ENCODE measurements at regions not wholly inside any gene's neighbourhood (a gene's known extent, or its start where the extent isn't known, plus 50 kb on each side); places are given as distances from the start of the nearest gene placed in this dataset.
A peak's percentile ranks its signal among the peaks of the same experiment; 100 is the strongest.

DNA sequence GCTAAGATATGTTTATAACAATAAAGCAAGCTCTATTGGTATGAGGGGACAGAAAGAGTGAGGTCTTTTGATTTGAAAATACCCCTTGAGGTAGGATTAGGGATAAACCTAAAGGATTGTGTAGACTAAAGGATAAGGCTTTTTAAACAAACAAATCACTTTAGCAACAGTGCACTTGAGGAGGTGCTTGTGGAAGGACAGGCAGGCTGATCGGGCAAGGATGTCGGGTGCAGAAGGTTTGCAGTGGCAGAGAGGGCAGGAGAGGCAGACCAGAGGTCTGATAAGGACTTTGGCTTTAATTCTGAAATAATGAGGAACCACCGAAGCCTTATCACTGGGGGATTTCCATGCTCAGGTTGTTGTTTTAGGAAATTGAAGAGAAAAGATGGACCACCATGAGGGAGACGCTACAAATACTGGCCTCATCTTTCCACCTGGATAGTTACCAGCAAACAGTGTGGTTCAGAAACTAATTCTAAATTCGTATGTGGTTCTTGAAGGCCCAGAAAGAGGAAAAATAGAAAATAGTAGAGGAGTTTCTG, 119.5 kb upstream of the KLF6 start:
- peak; percentile 9 for DNase-seq

DNA sequence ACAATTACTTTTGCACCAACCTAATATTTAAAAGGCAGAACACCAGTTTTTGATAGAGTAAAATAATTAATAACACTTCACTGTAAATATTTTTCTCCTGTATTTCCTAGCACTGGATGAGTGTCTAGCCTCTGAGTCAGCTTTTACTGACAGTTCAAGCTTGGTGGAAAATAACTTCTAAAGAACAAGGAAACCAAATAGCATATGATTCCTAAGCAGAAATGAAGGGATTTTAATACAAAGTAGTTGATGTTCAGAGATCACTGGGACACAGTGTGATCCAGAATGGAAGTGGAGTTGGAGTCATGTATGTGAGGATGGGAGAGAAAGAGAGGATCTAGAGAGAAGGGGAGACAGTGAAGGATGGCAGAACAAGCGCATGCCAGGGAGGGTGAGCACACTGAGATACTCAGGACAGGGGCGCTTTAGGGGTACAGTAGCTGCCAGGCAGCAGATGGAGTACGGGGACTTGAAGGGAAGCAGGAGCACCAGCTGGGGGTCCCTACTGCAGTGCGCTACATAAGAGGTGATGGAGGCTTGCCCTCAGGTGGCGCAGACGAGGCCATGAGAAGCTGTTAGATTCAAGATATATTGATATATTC, 117.9 kb upstream of the KLF6 start:
- DNase-seq, result no peak

DNA sequence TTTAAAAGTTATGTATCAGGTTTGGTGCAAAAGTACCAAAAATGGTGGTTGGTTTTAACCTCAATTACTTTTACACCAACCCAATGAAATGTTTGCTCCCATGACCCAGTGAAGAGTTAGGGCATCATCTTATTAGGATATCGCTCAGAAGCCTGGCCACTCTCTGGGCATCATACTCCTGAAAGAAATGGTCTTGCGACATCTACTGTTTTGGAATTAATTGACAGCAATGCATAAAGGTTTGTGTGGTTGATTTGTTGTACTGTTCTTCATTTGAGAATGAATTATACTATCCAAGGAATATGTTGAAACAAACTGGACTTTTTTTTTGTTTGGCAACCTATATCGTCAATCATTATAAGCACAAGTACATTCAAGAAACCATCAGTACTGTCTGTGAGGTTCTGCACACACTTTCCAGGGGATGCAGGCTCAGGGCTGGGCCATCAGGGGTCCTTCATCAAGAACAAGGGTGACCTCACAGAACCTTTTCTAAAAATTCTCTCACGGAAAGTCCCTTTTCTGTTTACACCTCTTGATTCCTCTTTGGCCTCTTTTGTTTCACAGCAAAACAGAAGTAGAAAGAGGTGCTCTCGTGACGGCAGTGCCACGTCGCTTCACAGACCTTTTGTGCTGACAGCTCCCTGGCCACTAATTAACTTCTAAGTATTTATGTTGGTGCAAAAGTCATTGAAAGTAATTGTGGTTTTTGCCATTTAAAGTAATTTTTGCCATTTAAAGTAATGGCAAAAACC, 117.2 kb upstream of the KLF6 start:
- DNase-seq, result peak; percentile 81

DNA sequence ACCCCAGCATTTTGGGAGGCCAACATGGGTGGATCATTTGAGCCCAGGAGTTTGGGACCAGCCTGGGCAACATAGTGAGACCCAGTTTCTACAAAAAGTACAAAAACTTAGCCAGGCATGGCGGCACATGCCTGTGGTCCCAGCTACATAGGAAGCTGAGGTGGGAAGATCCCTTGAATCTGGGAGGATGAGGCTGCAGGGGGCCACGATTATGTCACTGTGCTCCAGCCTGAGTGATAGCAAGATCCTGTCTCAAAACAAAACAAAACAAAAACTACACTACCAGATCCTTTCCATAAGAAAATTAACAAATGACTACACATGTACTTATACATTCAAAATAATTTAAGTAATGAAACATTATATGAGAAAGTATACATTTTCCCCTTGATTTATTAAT, 116.4 kb upstream of the KLF6 start:
- DNase-seq, result no peak

DNA sequence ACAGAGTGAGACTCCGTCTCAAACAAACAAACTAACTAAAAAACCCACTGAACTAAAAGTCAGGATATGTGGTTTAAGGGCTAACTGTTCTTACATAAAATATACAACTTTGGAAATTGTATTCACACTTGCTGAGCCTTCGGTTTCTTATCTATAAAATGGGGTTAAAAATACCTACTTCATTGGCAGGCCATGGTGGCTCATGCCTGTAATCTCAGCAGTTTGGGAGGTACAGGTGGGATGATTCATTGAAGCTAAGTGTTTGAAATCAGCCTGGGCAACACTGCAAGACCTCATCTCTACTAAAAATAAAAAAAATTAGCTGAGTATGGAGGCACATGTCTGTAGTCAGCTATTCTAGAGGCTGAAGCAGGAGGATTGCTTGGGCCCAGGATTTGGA, 115.4 kb upstream of the KLF6 start:
- DNase-seq, result no peak

DNA sequence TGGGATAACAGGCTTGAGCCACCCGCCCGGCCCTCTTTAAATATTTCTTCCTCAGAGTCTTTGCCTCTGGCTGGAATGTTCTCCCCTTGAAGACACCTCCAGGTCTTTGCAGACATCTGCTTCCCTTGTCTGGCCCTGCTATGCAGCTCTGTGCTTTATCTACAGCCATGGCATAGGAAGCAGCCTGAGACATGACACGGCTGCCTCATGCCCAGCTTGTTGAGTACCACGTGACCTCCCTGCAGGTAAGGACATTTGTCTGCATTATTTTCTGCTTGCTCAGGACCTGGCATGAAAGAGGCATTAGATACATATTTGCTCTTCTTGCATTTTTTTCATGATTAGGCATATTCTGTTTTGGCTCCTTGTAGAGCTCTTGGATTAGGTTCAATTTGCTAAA, 113.8 kb upstream of the KLF6 start:
- DNase-seq, result no peak

DNA sequence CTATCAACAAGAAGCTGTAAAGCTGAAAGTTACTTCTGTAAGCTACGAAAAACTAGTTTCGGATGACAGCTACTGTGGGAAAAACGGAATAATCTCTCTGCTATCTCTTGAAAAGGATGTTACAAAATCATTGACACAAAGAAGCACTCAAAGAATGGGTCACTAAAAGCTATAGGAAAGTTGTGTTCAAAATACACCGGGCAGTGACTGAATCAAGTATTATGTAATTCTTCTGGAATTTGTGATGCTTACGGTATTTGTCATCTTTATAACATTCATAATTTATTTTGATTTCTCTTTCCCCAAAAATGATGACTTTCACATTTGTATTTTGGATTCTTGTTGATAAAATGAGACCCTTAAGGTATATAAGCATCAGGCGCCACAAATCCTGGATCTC, 112.1 kb upstream of the KLF6 start:
- no peak for DNase-seq

DNA sequence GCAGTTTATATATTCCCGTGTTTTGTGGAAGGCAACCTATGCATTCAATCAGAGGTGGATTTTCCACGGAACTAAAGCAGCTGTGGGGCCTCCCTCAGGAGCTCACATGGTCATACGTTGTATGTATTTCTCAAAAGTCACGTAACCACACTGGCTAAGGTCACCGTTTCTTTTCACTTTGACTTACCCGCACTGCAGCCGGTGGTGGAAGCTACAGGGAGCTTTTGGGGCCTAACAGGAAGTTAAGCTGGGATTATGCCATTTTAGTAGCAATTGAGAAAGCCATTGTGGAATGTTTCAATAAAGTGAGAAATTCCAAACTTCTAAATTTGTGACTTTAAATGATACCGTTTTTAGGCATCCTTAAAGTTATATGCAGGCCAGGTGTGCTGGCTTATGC, 111.2 kb upstream of the KLF6 start:
- DNase-seq, result no peak

DNA sequence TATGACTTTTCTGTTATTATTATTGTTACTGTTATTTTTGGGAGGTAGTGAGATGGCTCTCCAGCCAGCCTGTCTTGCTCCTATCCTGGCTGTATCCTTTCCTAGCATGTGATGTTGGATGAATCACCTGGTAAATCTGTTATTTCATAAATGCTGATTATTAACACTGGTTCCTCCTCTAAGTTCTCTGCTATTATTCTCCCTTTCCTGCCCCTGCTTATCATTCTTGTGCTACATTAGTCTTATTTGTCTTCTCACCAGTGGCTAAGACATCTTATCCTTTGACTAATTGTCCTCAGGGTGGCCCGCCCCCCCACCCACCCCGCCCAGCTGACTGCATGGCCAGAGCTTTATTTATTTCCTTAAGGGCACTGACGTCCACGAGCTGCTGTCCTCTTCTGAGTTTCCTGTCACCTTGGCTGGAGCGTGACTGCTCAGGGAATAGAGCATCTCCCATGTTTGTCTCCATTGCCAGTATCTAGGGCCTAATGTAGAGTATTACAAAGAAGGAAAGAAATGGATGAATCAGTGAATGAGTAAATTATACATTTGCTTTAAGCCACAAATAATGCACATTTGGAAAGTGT, 110.1 kb upstream of the KLF6 start:
- no peak for DNase-seq

DNA sequence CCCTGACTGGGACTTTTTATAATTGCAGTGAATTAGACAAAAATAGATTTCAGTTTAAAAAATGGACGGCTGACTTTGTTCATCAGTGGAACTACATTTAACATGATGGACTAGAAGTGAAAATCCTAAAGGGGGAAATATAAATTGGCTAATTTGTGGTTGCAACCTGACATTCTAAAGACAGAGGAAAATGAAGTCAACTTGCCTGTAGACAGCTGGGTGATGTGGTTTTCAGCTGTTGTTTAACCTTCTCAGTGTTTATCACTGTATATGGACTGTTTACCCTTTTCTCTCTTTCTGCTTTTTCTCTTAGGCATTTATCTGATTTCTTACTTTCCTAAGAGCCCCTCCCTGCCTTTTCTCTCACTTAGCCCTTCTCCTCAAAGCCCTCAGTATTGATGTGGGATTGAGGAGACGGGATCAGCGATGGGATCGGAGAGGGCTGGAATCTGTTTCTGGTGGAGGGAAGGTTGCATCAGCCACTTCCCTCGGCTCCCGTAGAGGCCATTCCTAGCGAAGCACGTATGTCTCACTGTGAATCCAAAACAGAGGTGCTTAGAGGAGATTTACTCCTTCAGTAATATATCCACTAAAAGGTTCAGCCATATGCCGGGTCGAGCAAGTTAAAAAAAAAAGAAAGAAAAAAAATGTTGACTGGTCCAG, 109.0 kb upstream of the KLF6 start:
- no peak for DNase-seq

DNA sequence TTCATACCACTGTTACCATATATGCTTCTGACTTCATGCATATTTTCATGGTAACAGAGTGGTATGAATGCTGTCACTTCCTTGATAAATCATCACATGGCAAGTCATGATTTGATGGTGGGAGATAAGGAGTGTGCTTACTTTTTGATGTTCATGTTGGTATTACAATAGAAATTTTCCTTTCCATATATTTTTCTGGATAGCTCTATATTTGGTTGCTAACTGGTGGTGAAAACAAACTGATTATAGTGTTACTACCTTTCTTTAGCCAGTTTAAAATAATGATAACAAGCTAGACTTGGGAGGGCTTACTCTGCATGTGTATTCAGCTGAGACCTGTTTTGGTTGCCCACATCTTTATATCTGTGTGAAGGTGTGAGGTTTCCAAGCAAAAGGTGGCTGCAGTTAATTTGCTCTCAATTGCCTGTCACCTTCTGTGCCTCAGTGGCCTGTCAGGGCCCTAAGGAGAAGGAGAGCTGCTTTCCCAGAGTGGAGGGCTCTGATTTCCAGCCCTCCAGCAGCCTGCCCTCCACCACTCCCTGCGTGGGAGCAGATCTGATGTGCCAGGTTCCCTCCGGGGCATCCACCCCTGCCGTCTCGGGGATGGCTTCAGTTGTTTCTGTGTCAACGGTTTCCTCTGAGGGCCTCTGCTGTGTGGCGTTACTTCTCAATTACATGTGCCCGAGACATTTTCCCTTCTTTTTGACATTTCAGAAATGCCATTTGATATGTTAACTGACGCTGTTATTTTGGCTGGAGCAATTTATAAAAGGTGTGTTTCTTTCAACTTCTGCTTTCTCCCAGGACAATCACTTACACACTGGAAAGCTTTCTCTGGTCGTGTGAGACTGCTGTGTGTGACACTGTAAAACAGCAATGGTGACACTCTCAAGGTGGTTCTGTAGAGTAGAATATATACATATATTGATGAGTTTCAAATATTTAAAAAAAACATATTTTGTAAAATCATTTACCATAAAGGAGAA, 107.7 kb upstream of the KLF6 start:
- DNase-seq, result no peak

DNA sequence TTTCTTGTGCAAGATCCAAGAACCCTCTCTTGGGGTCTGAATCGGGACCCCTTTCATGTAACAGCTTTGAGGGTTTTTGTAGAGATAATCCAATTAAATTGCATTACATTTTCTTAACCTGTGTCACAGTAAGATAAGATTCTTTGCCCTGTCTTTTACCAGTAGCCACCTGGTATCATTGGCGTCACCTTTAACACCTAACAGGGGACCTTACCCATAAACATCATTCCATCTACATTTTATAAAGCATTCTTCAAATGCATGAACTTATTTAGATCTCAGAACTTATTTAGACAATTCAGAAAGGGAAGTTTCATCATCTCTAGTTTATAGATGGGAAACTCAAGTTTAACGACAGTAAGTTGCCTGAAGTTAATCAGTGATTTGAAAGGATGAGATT, 106.4 kb upstream of the KLF6 start:
- no peak for DNase-seq

DNA sequence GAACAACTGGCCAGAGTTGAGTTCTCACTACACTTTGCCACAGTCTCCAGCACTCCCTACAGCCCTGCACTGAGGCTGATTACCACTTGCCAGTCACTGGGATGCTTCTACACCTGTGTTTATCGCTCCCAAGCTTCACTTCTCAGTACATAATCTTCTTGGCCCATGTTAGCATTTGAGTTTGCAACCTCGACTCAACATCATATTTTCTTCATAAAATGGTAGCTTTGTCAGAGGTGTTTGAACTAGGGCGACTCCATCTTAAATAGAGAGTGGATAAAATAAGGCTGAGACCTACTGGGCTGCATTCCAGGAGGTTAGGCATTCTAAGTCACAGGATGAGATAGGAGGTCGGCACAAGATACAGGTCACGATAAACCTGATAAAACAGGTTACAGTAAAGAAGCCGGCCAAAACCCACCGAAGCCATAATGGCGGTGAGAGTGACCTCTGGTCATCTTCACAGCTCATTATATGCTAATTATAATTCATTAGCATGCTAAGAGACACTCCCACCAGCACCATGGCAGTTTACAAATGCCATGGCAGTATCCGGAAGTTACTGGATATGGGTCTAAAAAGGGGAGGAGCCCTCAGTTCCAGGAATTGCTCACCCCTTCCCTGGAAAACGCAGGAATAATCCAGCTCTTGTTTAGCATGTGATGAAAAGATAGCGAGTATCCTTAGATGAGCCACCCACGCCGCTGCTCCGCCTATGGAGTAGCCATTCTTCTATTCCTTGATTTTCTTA, 105.8 kb upstream of the KLF6 start:
- no peak for DNase-seq

DNA sequence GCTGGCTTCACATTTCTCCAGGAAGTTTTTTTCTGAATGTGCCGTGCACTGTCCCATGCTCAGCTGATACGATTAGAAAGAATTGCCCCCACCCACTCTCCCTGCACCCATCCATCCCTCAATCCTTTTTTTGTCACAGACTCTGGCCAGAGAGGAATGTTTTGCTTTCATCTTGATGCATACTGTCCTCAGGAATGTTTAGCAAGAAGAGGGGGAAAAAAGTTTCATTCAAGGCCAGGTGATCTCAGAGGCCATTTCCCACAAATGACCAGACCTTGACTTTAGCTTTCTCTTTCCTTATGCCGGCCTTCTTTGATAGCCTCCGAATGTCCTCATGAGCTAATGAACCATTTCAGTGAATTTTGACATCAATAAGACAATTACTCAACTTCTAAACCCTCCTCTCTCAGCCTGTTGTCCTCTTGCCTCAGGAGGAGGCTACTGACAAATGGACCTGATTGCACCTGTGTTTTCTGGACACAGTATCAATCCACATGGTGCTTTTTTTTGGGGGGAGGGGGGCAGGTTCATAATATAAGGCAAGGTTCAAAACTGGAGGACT, 105.0 kb upstream of the KLF6 start:
- no peak for DNase-seq

DNA sequence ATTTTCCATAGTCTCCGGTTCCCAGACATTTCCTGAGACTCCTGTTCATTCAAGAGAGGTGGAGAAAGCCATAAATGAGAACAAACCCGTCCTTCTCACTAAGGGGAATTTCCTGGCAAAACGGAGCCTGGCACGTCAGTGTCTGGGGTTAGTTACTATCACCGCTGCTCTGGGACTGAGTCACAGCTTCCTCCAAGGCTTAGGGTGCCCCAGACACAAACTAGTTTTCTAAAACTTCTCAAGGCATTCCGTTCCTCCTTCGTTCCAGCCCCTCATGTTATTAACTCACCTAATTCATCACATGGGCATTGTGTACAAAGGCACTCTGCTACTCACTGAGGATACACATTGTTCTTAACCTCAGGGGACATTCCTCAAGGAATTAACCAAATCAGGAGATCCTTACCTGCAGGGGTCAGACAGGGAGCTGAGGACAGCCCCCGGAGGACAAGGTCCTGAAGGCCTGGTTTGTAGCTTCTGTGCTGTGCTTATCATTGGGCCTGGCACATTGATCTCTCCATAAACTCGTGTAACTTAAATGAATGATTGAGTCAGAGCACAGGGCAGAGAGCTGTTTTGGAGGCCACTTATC, 103.0 kb upstream of the KLF6 start:
- DNase-seq, result peak; percentile 77

DNA sequence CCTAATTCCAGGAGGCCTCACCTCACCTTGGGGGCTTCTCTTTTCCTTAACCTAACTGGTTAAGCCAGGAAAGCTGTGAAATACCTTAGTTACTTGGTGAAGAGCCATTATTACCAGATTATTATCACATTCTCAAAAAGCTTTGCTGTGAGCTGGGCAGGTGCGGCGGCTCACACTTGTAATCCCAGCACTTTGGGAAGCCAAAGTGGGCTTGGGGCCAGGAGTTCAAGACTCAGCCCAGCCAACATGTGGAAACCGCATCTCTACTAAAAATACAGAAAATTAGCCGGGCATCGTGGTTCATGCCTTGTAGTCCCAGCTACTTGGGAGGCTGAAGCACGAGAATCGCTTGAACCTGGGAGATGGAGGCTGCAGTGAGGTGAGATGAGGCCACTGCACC, 102.4 kb upstream of the KLF6 start:
- DNase-seq, result no peak

DNA sequence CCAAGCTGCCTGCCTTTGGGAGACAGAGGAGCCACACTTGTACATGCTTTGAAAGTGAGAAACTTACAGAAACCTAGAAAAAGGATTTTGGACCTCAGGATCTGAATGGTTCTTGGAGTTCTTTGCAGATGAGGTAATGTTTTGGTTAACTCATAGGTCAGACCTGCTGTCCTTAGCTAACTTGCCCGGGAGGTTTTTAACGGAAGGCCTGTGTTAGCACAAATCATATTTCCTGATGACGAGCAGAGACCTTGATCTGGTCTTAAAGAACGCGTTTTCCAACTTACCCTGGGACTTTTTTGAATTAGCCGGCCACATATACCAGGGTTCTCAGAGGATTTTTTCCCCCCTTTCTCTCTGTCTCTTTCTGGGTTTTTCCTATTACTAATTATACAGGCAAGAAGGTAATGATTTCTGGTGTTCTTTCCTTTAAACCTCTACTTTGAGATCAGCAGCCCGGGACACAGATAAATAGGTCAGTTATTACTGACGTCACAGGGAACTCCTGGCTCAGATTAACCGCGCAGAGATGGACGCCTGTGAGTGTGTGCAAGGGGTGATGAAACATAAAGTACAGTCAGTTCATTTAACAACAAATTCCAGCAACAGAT, 101.7 kb upstream of the KLF6 start:
- no peak for DNase-seq

DNA sequence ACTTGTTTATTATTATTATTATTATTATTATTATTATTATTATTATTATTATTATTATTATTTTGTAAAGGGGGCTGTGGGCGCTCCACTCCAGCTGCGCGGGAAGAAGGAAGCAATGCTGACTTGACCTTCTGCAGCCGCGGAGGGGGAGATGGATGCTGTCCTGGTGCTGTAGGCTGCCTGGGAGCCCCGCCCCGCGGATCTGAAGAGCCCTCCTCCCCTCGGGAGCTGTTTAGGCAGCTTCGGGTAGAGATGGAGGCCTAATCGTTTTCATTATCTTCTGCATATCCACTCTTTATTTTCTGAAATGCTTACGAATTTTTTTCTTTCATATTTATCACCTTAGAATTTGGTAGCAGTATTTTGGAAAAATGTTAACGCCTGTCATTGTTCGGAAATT, 101.2 kb upstream of the KLF6 start:
- DNase-seq, result no peak

DNA sequence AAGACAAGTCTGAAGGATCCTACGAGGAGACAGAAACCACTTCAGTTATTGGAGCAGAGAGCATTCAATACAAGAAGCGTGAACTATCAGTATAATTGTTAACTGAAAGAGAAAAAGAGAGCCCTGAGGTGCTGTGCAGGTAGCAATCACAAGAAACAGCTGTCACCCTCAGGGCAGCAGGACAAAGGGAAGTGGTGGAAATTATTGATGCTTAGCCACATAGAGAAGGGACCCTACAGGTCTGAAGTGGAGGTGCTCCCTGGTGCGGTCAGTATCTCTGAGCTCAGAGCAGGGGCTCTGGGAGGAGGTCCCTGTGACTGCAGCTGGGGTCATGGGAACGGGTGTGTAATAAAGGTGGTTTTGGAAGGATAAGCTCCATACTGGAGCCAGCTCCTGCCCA, 97.8 kb upstream of the KLF6 start:
- DNase-seq, result no peak

DNA sequence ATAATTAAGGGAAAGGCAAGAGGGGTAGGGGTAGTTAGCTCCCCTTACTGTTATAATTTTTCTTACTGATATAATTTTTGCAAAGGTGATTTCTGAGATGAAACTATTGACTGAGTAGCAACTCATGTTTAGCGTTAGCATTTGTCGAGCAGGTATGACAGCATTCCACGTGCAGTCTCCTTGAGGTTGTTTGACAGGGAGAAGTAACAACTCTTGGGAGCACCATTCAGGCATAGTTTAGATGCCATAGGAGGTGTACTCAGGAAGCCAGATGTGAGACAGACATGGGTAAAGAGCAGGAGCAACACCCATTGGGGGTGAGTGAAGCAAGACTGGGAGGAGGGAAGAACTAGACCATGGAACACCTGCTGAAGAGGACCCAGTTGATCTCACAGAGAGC, 96.6 kb upstream of the KLF6 start:
- DNase-seq, result no peak

DNA sequence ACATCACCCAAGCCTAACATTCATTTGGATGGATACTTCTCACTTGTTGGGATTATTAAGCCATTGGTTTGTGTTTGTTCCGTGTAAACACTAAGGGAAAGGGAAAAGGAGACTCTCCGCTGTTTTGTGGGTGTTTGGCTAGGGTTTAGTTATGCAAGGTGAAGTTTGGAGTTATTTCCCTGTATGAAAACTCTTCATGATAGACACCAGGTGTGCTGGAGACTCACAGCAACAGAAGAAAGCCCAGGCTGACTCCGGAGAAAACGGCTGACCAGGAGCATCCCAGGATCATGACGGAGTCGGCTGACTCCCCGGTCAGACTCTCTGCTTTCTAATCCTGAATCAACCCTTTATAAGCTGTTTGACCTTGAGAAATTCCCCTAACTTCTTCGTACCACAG, 94.1 kb upstream of the KLF6 start:
- DNase-seq, result no peak

Data from CD4-positive, alpha-beta T cell treated with Interferon gamma for 1 hour (primary cell).